ENCODE measurements at regions not wholly inside any gene's neighbourhood (a gene's known extent, or its start where the extent isn't known, plus 50 kb on each side); places are given as distances from the start of the nearest gene placed in this dataset.

DNA sequence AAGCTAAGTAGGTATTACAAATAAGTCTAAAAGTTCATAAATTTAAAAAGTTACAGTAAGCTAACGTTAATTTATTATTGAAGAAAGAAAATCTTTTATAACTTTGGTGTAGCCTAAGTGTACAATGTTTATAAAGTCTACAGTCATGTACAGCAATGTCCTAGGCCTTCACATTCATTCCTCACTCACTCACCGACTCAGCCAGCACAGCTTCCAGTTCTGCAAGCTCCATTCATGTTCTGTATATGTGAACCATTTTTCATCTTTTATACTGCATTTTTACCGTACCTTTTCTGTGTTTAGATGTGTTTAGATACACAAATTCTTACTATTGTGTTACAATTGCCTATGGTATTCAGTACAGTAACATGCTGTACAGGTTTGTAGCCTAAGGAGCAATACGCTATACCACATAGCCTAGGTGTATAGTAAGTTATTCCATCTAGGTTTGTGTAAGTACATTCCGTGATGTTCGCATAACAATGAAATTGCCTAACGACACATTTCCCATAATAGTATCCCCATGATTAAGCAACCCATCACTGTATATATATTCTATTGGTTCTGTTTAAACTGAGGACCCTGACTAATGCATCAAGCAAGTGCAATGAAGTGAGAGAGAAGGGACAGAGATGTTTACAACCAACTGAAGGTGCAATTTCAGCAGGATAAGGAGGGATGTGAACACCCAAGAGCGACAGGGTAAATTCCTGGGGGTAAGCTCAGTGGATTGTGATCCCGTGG is 88.9 kb upstream of the TRIO start:
- H3K36me3 ChIP-seq (ENCODE audit: control insufficient read depth in 2 of 2, insufficient read depth in 2 of 2, low read length in 1 of 2) = no peaks in the 10 kb centered on the region
- DNase-seq (ENCODE audit: low read depth, low spot score) = no peak
- no TSS peak for BruUV-seq (replicated peaks)
- H3K4me2 ChIP-seq (ENCODE audit: control insufficient read depth, insufficient read depth) = no peak overlapping the region
- 53% methylated on average over 9 of the region's 9 CpGs for WGBS (ENCODE audit: insufficient coverage, insufficient replicate concordance, low lambda C conversion rate, missing lambda C conversion rate)
- ChIA-PET SMC1A (ENCODE audit: uncharacterized antibody, unreplicated experiment) (interaction anchor here (0.8 kb wide), 1 partner anchor 17 kb away, joined by 4 read pairs; no protein-coding TSS in a partner anchor), CTCF (interaction anchor here (1.0 to 1.2 kb wide), 2 partner anchors 8 to 16 kb away, joined by 3 read pairs; no protein-coding TSS in a partner anchor), POLR2A (interaction anchor here (0.5 kb wide), 1 partner anchor 1868 kb away, joined by 3 read pairs; no protein-coding TSS in a partner anchor), RAD21 (ENCODE audit: unreplicated experiment) (no interaction called here)
- FAIRE-seq = no peak
- H3K4me1 ChIP-seq (ENCODE audit: control insufficient read depth, insufficient read depth, low read length) = no peaks in the 10 kb centered on the region
- no peaks in the 10 kb centered on the region for H3K79me2 ChIP-seq (ENCODE audit: control insufficient read depth, insufficient read depth, low read length)
- in situ Hi-C loops (cut with MboI) = no loop called here
- TF ChIP-seq POLR2AphosphoS2 (IDR thresholded peaks at IDR 0.05; ENCODE audit: low read depth, low read length) (no peak), STAT3 (IDR thresholded peaks at IDR 0.05; ENCODE audit: low read depth, low read length) (no peak), BACH1 (IDR thresholded peaks at IDR 0.05; ENCODE audit: borderline replicate concordance) (no peak), WRNIP1 (IDR thresholded peaks at IDR 0.05; ENCODE audit: borderline replicate concordance, low read depth, low read length) (no peak)
- no peak overlapping the region for H3K4me3 ChIP-seq
- H3K27ac ChIP-seq (ENCODE audit: control insufficient read depth, insufficient read depth) = no peak overlapping the region
- ATAC-seq = no peak
- no peaks in the 10 kb centered on the region for H4K20me1 ChIP-seq (ENCODE audit: control insufficient read depth, insufficient read depth)
- intact Hi-C loops (cut with micrococcal nuclease; ENCODE audit: unreplicated experiment) = no loop called here
- no peak overlapping the region for H3K9ac ChIP-seq (ENCODE audit: control insufficient read depth, insufficient read depth, low read length)
- no peak overlapping the region for H2AFZ ChIP-seq (ENCODE audit: control insufficient read depth, low read depth, low read length)
- H3K27me3 ChIP-seq (replicated peaks in 1 of 2; ENCODE audit: control insufficient read depth in 2 of 2, insufficient read depth in 2 of 2, low read length in 1 of 2) = no peaks in the 10 kb centered on the region; a peak in 1 of 4 replicates
- no peaks in the 10 kb centered on the region; the same call in 2 of the 3 replicates for H3K9me3 ChIP-seq (replicated peaks; ENCODE audit: control insufficient read depth, insufficient read depth, low read length)

DNA sequence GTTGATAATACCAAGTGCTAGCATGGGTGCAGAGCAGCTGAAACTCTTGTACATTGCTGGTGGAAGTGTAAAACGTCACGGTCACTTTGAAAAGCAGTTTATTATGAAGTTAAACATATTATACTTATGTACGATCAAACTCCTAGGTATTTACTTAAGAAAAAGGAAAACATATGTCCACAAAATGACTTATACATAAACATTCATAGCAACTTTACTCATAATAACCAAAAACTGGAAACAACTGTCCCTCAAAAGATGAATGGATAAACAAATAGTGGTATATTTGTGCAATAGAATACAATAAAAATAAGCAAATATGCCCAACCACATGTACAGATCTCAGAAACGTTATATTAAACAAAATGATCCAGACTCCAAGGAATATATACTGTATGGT is 92.3 kb upstream of the TRIO start:
- H3K36me3 ChIP-seq (ENCODE audit: control insufficient read depth in 2 of 2, insufficient read depth in 2 of 2, low read length in 1 of 2) = no peaks in the 10 kb centered on the region
- BruUV-seq (replicated peaks) = no TSS peak
- no peaks in the 10 kb centered on the region for H3K79me2 ChIP-seq (ENCODE audit: control insufficient read depth, insufficient read depth, low read length)
- intact Hi-C loops (cut with micrococcal nuclease; ENCODE audit: unreplicated experiment) (no loop called here), in situ Hi-C loops (cut with MboI) (no loop called here)
- CTCF ChIA-PET = interaction anchor here (1.3 kb wide), 1 partner anchor 26 kb away, joined by 3 read pairs; no protein-coding TSS in a partner anchor
- no peaks in the 10 kb centered on the region; a peak in 1 of 4 replicates for H3K27me3 ChIP-seq (replicated peaks in 1 of 2; ENCODE audit: control insufficient read depth in 2 of 2, insufficient read depth in 2 of 2, low read length in 1 of 2)
- no peak overlapping the region for H2AFZ ChIP-seq (ENCODE audit: control insufficient read depth, low read depth, low read length)
- RAD21 ChIA-PET (ENCODE audit: unreplicated experiment) = no interaction called here
- no peak overlapping the region for H3K4me2 ChIP-seq (ENCODE audit: control insufficient read depth, insufficient read depth)
- POLR2A ChIA-PET = no interaction called here
- no peak overlapping the region for H3K4me3 ChIP-seq
- H4K20me1 ChIP-seq (ENCODE audit: control insufficient read depth, insufficient read depth) = no peaks in the 10 kb centered on the region
- no peak overlapping the region for H3K9ac ChIP-seq (ENCODE audit: control insufficient read depth, insufficient read depth, low read length)
- no peak overlapping the region for H3K27ac ChIP-seq (ENCODE audit: control insufficient read depth, insufficient read depth)
- FAIRE-seq = no peak
- H3K4me1 ChIP-seq (ENCODE audit: control insufficient read depth, insufficient read depth, low read length) = no peaks in the 10 kb centered on the region
- no peaks in the 10 kb centered on the region for H3K9me3 ChIP-seq (replicated peaks; ENCODE audit: control insufficient read depth, insufficient read depth, low read length)
- ATAC-seq = no peak
- SMC1A ChIA-PET (ENCODE audit: uncharacterized antibody, unreplicated experiment) = no interaction called here
- 22% methylated on average over 4 of the region's 4 CpGs for WGBS (ENCODE audit: insufficient coverage, insufficient replicate concordance, low lambda C conversion rate, missing lambda C conversion rate)
- no peak for DNase-seq (ENCODE audit: low read depth, low spot score)
- no peak for TF ChIP-seq CEBPB (IDR thresholded peaks at IDR 0.05; ENCODE audit: borderline replicate concordance in 1 of 2, low read depth in 2 of 2, low read length in 2 of 2)
- TF ChIP-seq ZNF622 (IDR thresholded peaks at IDR 0.05) = no peak
- no peak for TF ChIP-seq RCOR1 (conservative IDR thresholded peaks at IDR 0.05; ENCODE audit: low read depth, low read length)
- no peak for TF ChIP-seq ATF7 (IDR thresholded peaks at IDR 0.05; ENCODE audit: low read depth)
- TF ChIP-seq POLR2AphosphoS2 (IDR thresholded peaks at IDR 0.05; ENCODE audit: low read depth, low read length) = no peak
- TF ChIP-seq, protein P1, sequence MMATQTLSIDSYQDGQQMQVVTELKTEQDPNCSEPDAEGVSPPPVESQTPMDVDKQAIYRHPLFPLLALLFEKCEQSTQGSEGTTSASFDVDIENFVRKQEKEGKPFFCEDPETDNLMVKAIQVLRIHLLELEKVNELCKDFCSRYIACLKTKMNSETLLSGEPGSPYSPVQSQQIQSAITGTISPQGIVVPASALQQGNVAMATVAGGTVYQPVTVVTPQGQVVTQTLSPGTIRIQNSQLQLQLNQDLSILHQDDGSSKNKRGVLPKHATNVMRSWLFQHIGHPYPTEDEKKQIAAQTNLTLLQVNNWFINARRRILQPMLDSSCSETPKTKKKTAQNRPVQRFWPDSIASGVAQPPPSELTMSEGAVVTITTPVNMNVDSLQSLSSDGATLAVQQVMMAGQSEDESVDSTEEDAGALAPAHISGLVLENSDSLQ (IDR thresholded peaks at IDR 0.05) = no peak
- no peak for TF ChIP-seq NR2C1 (IDR thresholded peaks at IDR 0.05)
- TF ChIP-seq, protein P2, sequence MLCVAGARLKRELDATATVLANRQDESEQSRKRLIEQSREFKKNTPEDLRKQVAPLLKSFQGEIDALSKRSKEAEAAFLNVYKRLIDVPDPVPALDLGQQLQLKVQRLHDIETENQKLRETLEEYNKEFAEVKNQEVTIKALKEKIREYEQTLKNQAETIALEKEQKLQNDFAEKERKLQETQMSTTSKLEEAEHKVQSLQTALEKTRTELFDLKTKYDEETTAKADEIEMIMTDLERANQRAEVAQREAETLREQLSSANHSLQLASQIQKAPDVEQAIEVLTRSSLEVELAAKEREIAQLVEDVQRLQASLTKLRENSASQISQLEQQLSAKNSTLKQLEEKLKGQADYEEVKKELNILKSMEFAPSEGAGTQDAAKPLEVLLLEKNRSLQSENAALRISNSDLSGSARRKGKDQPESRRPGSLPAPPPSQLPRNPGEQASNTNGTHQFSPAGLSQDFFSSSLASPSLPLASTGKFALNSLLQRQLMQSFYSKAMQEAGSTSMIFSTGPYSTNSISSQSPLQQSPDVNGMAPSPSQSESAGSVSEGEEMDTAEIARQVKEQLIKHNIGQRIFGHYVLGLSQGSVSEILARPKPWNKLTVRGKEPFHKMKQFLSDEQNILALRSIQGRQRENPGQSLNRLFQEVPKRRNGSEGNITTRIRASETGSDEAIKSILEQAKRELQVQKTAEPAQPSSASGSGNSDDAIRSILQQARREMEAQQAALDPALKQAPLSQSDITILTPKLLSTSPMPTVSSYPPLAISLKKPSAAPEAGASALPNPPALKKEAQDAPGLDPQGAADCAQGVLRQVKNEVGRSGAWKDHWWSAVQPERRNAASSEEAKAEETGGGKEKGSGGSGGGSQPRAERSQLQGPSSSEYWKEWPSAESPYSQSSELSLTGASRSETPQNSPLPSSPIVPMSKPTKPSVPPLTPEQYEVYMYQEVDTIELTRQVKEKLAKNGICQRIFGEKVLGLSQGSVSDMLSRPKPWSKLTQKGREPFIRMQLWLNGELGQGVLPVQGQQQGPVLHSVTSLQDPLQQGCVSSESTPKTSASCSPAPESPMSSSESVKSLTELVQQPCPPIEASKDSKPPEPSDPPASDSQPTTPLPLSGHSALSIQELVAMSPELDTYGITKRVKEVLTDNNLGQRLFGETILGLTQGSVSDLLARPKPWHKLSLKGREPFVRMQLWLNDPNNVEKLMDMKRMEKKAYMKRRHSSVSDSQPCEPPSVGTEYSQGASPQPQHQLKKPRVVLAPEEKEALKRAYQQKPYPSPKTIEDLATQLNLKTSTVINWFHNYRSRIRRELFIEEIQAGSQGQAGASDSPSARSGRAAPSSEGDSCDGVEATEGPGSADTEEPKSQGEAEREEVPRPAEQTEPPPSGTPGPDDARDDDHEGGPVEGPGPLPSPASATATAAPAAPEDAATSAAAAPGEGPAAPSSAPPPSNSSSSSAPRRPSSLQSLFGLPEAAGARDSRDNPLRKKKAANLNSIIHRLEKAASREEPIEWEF (IDR thresholded peaks at IDR 0.05; ENCODE audit: insufficient replicate concordance, low read depth, low read length) = no peak
